ENCODE measurements at regions not wholly inside any gene's neighbourhood (a gene's known extent, or its start where the extent isn't known, plus 50 kb on each side); places are given as distances from the start of the nearest gene placed in this dataset.

DNA sequence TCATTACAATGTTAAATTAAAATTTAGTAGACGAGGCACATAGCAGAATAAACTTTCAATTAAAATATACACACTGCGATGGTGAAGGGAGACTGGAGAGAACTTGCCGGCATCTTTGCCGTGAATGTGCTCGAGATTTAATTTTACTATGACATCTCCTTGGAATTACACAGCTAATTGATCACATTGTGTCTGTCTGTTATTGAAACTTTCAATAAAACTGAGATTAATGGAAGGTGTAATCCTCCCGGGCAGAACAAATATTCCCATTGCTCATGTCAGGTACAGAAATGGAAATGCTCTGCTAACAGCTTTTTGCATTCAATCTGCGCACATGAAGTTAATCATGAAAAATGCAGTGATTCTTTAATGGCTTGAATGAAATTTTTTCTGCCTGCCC is 210.1 kb upstream of the NLRP1 start:
- Histone ChIP-seq H3K9me3 (peaks cover 0 to 18% (median 0%) of the 10 kb centered on the region in 3 donors), H3K4me3 (no peak overlapping the region), H3K36me3 (no peaks in the 10 kb centered on the region), H3K27ac (no peak overlapping the region), H3K27me3 (peaks cover 0 to 12% of the 10 kb centered on the region in 2 donors), H3K4me1 (no peaks in the 10 kb centered on the region)
- intact Hi-C loops (cut with DNase I; ENCODE audit: low total_unique reads): no loop called here
- TF ChIP-seq, protein P1, sequence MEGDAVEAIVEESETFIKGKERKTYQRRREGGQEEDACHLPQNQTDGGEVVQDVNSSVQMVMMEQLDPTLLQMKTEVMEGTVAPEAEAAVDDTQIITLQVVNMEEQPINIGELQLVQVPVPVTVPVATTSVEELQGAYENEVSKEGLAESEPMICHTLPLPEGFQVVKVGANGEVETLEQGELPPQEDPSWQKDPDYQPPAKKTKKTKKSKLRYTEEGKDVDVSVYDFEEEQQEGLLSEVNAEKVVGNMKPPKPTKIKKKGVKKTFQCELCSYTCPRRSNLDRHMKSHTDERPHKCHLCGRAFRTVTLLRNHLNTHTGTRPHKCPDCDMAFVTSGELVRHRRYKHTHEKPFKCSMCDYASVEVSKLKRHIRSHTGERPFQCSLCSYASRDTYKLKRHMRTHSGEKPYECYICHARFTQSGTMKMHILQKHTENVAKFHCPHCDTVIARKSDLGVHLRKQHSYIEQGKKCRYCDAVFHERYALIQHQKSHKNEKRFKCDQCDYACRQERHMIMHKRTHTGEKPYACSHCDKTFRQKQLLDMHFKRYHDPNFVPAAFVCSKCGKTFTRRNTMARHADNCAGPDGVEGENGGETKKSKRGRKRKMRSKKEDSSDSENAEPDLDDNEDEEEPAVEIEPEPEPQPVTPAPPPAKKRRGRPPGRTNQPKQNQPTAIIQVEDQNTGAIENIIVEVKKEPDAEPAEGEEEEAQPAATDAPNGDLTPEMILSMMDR (IDR thresholded peaks at IDR 0.05): no peak
- no peak for DNase-seq

DNA sequence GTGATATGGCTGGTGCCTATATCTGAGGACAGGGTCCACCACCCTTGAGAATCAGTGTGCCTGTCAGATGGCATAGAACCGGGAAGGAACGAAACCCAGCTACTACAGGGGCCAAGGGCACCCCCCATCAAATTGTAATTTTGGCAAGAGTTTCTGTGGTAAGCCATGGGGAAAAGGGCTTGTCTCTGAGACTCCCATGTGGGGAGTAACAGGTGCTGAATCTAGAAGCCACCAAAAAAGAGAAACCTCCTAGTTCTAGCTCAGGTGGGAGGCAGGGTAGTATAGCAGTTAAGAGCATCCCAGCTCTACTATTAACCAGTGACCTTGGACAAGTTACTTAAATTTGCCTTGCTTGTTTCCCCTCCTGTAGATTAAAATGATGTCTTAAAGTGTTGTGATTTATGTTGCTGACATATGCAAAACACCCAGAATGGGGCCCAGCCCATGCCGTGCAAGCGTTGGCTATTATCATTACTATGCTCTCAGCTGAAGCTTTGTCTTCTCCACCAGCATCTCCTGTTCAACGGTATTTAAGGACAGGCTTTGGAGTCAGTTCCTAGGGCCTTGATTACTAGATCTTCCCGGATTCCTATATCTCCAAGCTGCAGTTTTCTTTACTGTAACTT is 210.7 kb upstream of the NLRP1 start:
- DNase-seq: no peak
- Histone ChIP-seq H3K4me1 (no peaks in the 10 kb centered on the region), H3K36me3 (no peaks in the 10 kb centered on the region), H3K27ac (no peak overlapping the region), H3K27me3 (peaks cover 0 to 8% of the 10 kb centered on the region in 2 donors), H3K9me3 (peaks cover 0 to 18% (median 0%) of the 10 kb centered on the region in 3 donors), H3K4me3 (no peak overlapping the region)
- intact Hi-C loops (cut with DNase I; ENCODE audit: low total_unique reads): no loop called here
- TF ChIP-seq, protein P1 (IDR thresholded peaks at IDR 0.05): no peak

DNA sequence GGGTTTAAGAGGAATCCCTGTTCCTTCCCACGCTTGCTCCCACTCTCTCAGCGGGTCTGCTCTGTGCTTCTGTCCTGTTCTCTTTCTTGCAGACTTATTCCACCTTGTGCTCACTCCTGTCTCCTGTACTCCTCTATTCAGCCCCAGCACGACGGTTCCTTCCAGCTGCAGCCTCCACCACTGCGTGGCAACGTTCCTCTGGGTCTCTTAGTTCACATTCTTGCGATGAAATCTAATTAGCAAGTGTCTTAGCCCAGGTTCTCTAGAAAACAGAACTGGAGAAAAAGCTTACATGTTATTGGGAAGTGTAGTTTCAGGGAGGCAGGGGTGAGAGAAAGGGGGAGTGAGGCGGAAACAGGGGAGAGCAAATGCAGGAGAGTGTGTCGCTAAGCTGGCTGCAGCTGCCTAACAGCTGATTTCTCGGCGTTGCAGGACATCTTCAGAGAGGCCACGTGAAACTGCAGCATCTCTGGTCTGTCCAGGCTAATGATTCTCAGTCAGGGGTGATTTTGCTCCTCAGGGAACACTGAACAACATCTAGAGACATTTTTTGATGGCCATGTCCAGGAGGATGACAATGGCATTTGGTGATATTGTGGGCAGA is 213.2 kb upstream of the NLRP1 start:
- intact Hi-C loops (cut with DNase I; ENCODE audit: low total_unique reads): no loop called here
- no peaks in the 10 kb centered on the region for H3K4me1 ChIP-seq
- peaks cover 0 to 7% (median 0%) of the 10 kb centered on the region in 3 donors for H3K9me3 ChIP-seq
- TF ChIP-seq, protein P1 (IDR thresholded peaks at IDR 0.05): no peak
- no peak overlapping the region for H3K4me3 ChIP-seq
- no peak for DNase-seq
- H3K36me3 ChIP-seq: no peaks in the 10 kb centered on the region
- H3K27me3 ChIP-seq: peaks cover 0 to 8% of the 10 kb centered on the region in 2 donors
- no peak overlapping the region for H3K27ac ChIP-seq

DNA sequence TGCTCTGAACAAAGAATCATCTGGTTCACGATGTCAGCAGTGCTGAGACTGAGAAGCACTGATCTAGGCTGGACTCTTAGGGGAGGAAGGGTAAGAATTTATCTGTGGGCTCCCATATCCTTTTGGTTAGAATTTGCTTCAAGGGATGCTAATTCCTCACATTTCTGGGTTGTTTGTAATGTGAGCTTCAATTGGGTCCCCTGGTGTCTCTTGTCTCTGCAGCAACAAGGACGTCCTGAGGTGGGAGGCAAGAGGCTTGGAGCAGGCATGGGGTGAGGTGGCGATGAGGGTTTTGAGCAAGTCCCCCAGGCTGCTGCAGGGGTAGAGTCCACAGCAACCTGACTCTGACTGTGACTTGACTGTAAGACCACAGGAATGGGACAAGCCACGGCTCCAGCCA is 213.8 kb upstream of the NLRP1 start:
- TF ChIP-seq, protein P1 (IDR thresholded peaks at IDR 0.05): no peak
- Histone ChIP-seq H3K4me3 (no peak overlapping the region), H3K4me1 (no peaks in the 10 kb centered on the region), H3K36me3 (no peaks in the 10 kb centered on the region), H3K27ac (no peak overlapping the region), H3K27me3 (peaks cover 0 to 8% of the 10 kb centered on the region in 2 donors), H3K9me3 (peaks cover 0 to 2% (median 0%) of the 10 kb centered on the region in 3 donors)
- intact Hi-C loops (cut with DNase I; ENCODE audit: low total_unique reads): no loop called here
- no peak for DNase-seq

DNA sequence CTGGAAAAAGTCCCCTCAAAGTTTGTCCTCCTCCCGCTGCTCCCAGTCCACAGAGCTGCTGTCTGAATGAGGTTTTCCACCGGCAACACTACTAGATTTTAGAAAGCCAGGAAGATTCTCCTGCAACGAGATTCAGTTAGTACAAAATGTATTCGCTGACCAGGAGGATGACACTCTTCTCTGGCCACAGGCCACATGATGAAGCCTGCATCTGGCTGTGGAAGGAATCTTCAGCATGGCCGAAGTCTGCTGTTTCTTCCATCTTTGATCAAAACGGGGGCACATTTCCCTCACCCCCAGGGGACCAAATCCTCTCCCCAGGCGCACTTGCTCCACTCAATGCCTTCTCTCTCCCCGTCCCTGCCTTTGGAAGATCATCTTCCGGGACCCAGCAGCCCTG is 215.8 kb upstream of the NLRP1 start:
- Histone ChIP-seq H3K27ac (no peak overlapping the region), H3K4me1 (no peaks in the 10 kb centered on the region), H3K36me3 (no peaks in the 10 kb centered on the region), H3K27me3 (peaks cover 0 to 8% of the 10 kb centered on the region in 2 donors), H3K4me3 (no peak overlapping the region), H3K9me3 (no peaks in the 10 kb centered on the region)
- TF ChIP-seq, protein P1 (IDR thresholded peaks at IDR 0.05): no peak
- DNase-seq: no peak
- intact Hi-C loops (cut with DNase I; ENCODE audit: low total_unique reads): no loop called here
